ENCODE measurements at regions not wholly inside any gene's neighbourhood (a gene's known extent, or its start where the extent isn't known, plus 50 kb on each side); places are given as distances from the start of the nearest gene placed in this dataset.

DNA sequence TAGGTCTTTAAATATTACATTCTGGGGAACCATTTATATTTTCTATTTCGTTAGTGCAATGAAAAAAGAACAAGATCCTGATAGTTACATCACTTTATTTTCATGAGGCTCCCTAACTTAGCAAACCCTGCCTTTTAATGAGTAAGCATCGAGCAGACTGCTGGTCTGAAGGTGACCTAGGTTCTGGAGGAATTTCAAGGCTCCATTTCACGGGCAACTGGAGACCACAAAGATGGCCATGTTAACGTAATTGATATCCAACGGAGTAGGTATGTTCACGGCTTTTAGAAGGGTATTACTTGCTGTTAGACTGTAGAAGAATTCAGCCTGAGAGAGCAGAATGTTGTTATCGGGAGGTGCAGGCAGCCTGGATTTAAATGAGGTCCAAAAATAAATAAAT is 1597.6 kb downstream of the EFNB2 start:
- Histone ChIP-seq H3K4me3 (ENCODE audit: insufficient read depth, low read depth, low read length) (no peak overlapping the region), H3K14ac (replicated peaks; ENCODE audit: low read depth, low read length) (no peak overlapping the region), H2BK5ac (ENCODE audit: low read depth, low read length, poor library complexity, severe bottlenecking) (no peak overlapping the region), H2AFZ (replicated peaks; ENCODE audit: low read length, poor library complexity) (no peak overlapping the region), H2AK5ac (ENCODE audit: low read depth, low read length) (no peak overlapping the region), H4K8ac (ENCODE audit: low read depth in 2 of 2, low read length in 2 of 2) (no peak overlapping the region), H3K56ac (ENCODE audit: extremely low read depth, insufficient read depth, low read length) (no peak overlapping the region), H3K23ac (ENCODE audit: low read depth, low read length) (no peak overlapping the region), H3K4me1 (ENCODE audit: control insufficient read depth, insufficient read depth, low read length) (no peaks in the 10 kb centered on the region), H2BK120ac (ENCODE audit: low read depth, low read length) (no peak overlapping the region), H3K9me1 (ENCODE audit: insufficient read depth, low read length) (no peaks in the 10 kb centered on the region), H3K9ac (ENCODE audit: low read depth, low read length) (no peak overlapping the region), H4K91ac (ENCODE audit: insufficient read depth, low read depth, low read length) (no peak overlapping the region), H3K27me3 (ENCODE audit: control insufficient read depth, insufficient read depth, low read length) (no peaks in the 10 kb centered on the region), H3K9me3 (ENCODE audit: control insufficient read depth, insufficient read depth, low read length) (peaks cover 2% of the 10 kb centered on the region; the same call in 1 of the 2 replicates), H2BK15ac (ENCODE audit: low read depth, low read length) (no peak overlapping the region), H3K18ac (ENCODE audit: low read depth, low read length) (no peak overlapping the region), H3K79me1 (ENCODE audit: low read depth in 1 of 2, low read length in 2 of 2) (no peaks in the 10 kb centered on the region), H2BK20ac (ENCODE audit: low read depth, low read length) (no peak overlapping the region), H2AK9ac (replicated peaks; ENCODE audit: low read depth, low read length, poor library complexity) (no peak overlapping the region), H3K36me3 (ENCODE audit: control insufficient read depth, insufficient read depth, low read length) (no peaks in the 10 kb centered on the region), H3K4ac (ENCODE audit: low read depth, low read length) (no peak overlapping the region), H4K5ac (ENCODE audit: low read depth, low read length) (no peak overlapping the region), H4K20me1 (ENCODE audit: insufficient read depth, low read length) (no peaks in the 10 kb centered on the region), H3K4me2 (ENCODE audit: low read depth, low read length) (no peak overlapping the region), H3K27ac (ENCODE audit: insufficient read depth, low read length) (no peak overlapping the region)
- BruUV-seq (replicated peaks): no TSS peak
- intact Hi-C loops (cut with micrococcal nuclease) (no loop called here), dilution Hi-C loops (cut with HindIII; ENCODE audit: low sequenced_read_pairs, unreplicated experiment) (no loop called here), in situ Hi-C loops (cut with MboI; ENCODE audit: low sequenced_read_pairs) (no loop called here)
- no peak for TF ChIP-seq NFE2L2 (IDR thresholded peaks at IDR 0.05; ENCODE audit: low read depth, low read length)
- TF ChIP-seq MAFK (IDR thresholded peaks at IDR 0.05; ENCODE audit: low read depth, low read length): no peak
- TF ChIP-seq MAZ (IDR thresholded peaks at IDR 0.05; ENCODE audit: borderline replicate concordance, low read depth, low read length): no peak
- no peak for TF ChIP-seq SMC3 (IDR thresholded peaks at IDR 0.05; ENCODE audit: low read depth, low read length)
- no peak for TF ChIP-seq RAD21 (IDR thresholded peaks at IDR 0.05; ENCODE audit: low read length)
- TF ChIP-seq, protein P1, sequence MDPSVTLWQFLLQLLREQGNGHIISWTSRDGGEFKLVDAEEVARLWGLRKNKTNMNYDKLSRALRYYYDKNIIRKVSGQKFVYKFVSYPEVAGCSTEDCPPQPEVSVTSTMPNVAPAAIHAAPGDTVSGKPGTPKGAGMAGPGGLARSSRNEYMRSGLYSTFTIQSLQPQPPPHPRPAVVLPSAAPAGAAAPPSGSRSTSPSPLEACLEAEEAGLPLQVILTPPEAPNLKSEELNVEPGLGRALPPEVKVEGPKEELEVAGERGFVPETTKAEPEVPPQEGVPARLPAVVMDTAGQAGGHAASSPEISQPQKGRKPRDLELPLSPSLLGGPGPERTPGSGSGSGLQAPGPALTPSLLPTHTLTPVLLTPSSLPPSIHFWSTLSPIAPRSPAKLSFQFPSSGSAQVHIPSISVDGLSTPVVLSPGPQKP (IDR thresholded peaks at IDR 0.05; ENCODE audit: borderline replicate concordance, low read depth, low read length): no peak
- TF ChIP-seq FOS (IDR thresholded peaks at IDR 0.05; ENCODE audit: low read depth, low read length): no peak
- no peak for TF ChIP-seq CEBPB (IDR thresholded peaks at IDR 0.05; ENCODE audit: low read depth, low read length)
- TF ChIP-seq, protein P2, sequence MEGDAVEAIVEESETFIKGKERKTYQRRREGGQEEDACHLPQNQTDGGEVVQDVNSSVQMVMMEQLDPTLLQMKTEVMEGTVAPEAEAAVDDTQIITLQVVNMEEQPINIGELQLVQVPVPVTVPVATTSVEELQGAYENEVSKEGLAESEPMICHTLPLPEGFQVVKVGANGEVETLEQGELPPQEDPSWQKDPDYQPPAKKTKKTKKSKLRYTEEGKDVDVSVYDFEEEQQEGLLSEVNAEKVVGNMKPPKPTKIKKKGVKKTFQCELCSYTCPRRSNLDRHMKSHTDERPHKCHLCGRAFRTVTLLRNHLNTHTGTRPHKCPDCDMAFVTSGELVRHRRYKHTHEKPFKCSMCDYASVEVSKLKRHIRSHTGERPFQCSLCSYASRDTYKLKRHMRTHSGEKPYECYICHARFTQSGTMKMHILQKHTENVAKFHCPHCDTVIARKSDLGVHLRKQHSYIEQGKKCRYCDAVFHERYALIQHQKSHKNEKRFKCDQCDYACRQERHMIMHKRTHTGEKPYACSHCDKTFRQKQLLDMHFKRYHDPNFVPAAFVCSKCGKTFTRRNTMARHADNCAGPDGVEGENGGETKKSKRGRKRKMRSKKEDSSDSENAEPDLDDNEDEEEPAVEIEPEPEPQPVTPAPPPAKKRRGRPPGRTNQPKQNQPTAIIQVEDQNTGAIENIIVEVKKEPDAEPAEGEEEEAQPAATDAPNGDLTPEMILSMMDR (conservative IDR thresholded peaks at IDR 0.05; ENCODE audit: low read depth, low read length): no peak
- TF ChIP-seq MXI1 (IDR thresholded peaks at IDR 0.05; ENCODE audit: borderline replicate concordance, low read depth, low read length): no peak
- no peak for TF ChIP-seq CHD1 (IDR thresholded peaks at IDR 0.05; ENCODE audit: low read depth, low read length)
- TF ChIP-seq POLR2A (IDR thresholded peaks at IDR 0.05; ENCODE audit: low read depth, low read length): no peak
- TF ChIP-seq RFX5 (IDR thresholded peaks at IDR 0.05; ENCODE audit: low read depth, low read length): no peak
- no peak for TF ChIP-seq RCOR1 (IDR thresholded peaks at IDR 0.05; ENCODE audit: insufficient replicate concordance, low read length)
- DNase-seq (no peak), ATAC-seq (ENCODE audit: low read depth) (no peak)
- POLR2A ChIA-PET (ENCODE audit: unreplicated experiment): no interaction called here
- CTCF ChIA-PET: no interaction called here
- WGBS, 2 experiments (ENCODE audit: extremely low coverage in 2 of 2, insufficient read length in 1 of 2): 46% methylated on average over 2 of the region's 7 CpGs; no CpG with 5 or more reads in 1 of the 2 experiments

All from IMR-90 (cell line).